SK-N-SH (cell line): ENCODE measurements at regions not wholly inside any gene's neighbourhood (a gene's known extent, or its start where the extent isn't known, plus 50 kb on each side); places are given as distances from the start of the nearest gene placed in this dataset.

ENCODE experiments used
- FOXJ3 ChIP-seq: sonication (generic); formaldehyde crosslinking; IDR thresholded peaks from 2 replicates; pipeline ENCODE4 v1.5.1; 2020; ENCODE audit warnings: mild to moderate bottlenecking, missing genetic modification reagents
- JUND ChIP-seq: IDR thresholded peaks from 2 replicates; pipeline ENCODE4 v1.4.0; 2012
- MAX ChIP-seq: IDR thresholded peaks from 2 replicates; pipeline ENCODE4 v1.4.0; 2012; ENCODE audit warnings: low read depth
- POLR2AphosphoS5 ChIP-seq: IDR thresholded peaks from 2 replicates; pipeline ENCODE4 v1.6.1; 2012; ENCODE audit warnings: low read depth, low read length
- SIN3A ChIP-seq: IDR thresholded peaks from 2 replicates; pipeline ENCODE4 v1.6.1; 2012; ENCODE audit warnings: low read depth, mild to moderate bottlenecking, low read length, moderate library complexity, borderline replicate concordance
- TAF1 ChIP-seq: IDR thresholded peaks from 2 replicates; pipeline ENCODE4 v1.6.1; 2012; ENCODE audit warnings: low read depth, mild to moderate bottlenecking, low read length, moderate library complexity, borderline replicate concordance
- YY1 ChIP-seq: IDR thresholded peaks from 2 replicates; pipeline ENCODE4 v1.4.0; 2012; ENCODE audit warnings: low read depth, mild to moderate bottlenecking
- TF ChIP-seq, protein P1 (sequence below): fragments of 200-600 bp; sonication (generic); IDR thresholded peaks from 2 replicates; pipeline ENCODE4 v1.6.1; 2017; ENCODE audit warnings: antibody characterized with exemption, mild to moderate bottlenecking, moderate library complexity

DNA sequence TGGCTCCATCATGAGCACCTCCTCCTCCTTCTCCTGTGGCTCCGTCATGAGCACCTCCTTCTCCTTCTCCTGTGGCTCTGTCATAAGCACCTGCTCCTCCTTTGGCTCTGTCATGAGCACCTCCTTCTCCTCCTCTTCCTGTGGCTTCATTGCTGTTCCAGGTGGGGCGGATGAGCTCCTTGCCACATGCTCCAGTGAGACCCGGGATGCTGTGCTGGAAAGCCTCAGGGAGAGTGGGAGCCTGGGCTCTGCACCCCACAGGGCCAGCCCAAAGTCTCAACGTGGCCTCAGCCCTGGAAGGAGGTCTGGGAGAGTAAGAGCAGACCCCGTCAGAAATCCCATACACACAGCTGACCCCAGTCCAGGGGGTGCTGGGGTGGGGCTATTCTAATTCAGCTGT lies 380.7 kb downstream of the TCERG1L start:
- TF ChIP-seq TAF1, result no peak
- TF ChIP-seq MAX, result no peak
- TF ChIP-seq, protein P1, sequence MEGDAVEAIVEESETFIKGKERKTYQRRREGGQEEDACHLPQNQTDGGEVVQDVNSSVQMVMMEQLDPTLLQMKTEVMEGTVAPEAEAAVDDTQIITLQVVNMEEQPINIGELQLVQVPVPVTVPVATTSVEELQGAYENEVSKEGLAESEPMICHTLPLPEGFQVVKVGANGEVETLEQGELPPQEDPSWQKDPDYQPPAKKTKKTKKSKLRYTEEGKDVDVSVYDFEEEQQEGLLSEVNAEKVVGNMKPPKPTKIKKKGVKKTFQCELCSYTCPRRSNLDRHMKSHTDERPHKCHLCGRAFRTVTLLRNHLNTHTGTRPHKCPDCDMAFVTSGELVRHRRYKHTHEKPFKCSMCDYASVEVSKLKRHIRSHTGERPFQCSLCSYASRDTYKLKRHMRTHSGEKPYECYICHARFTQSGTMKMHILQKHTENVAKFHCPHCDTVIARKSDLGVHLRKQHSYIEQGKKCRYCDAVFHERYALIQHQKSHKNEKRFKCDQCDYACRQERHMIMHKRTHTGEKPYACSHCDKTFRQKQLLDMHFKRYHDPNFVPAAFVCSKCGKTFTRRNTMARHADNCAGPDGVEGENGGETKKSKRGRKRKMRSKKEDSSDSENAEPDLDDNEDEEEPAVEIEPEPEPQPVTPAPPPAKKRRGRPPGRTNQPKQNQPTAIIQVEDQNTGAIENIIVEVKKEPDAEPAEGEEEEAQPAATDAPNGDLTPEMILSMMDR, result no peak
- no peak for TF ChIP-seq JUND
- no peak for TF ChIP-seq POLR2AphosphoS5
- no peak for TF ChIP-seq YY1
- TF ChIP-seq SIN3A, result no peak
- no peak for TF ChIP-seq FOXJ3 (CRISPR knock-in tag)
